CD4-positive, CD25-positive, alpha-beta regulatory T cell (primary cell): ENCODE measurements at regions not wholly inside any gene's neighbourhood (a gene's known extent, or its start where the extent isn't known, plus 50 kb on each side); places are given as distances from the start of the nearest gene placed in this dataset.
"Not testable (repeated sequence)": the region's sequence is repeated elsewhere in the genome, so short reads cannot be mapped to it uniquely, and the experiment has no call there.

ENCODE experiments used
- ATAC-seq, 2 donors: fragments of 150-1000 bp; cut with Tn5 transposase; one replicate each; pipeline ENCODE4 v1.10.0; 2021; ENCODE audit warnings: low read depth in 2 of 2, moderate number of reproducible peaks in 2 of 2, moderate library complexity in 1 of 2
- DNase-seq, 3 donors: peaks; one replicate each; pipeline versions ENCODE4 v3.0.0 to v3.0.0-alpha.2; 2012 to 2022; ENCODE audit warnings: mixed read lengths in 1 of 3
- H3K27ac ChIP-seq: one replicate; pipeline ENCODE4 v1.7.0; 2013; ENCODE audit warnings: mild to moderate bottlenecking, low read length; ENCODE audit not compliant: insufficient read depth, poor library complexity, severe bottlenecking
- H3K27me3 ChIP-seq: one replicate; pipeline ENCODE4 v1.7.0; 2013; ENCODE audit warnings: low read length; ENCODE audit not compliant: control insufficient read depth, insufficient read depth
- H3K36me3 ChIP-seq: one replicate; pipeline ENCODE4 v1.7.0; 2013; ENCODE audit warnings: mild to moderate bottlenecking, low read length, moderate library complexity; ENCODE audit not compliant: control insufficient read depth, insufficient read depth
- H3K4me1 ChIP-seq: 2 replicates; pipeline ENCODE4 v1.7.0; 2013; ENCODE audit warnings: mild to moderate bottlenecking, low read length; ENCODE audit not compliant: insufficient read depth, control insufficient read depth, poor library complexity, severe bottlenecking
- H3K4me3 ChIP-seq: one replicate; pipeline ENCODE4 v1.7.0; 2013; ENCODE audit warnings: low read depth, mild to moderate bottlenecking, low read length, moderate library complexity
- H3K9me3 ChIP-seq, 2 experiments: 1 replicate in 1 of 2; 2 replicates in 1 of 2; pipeline ENCODE4 v1.7.0; 2013; ENCODE audit warnings: low read length in 2 of 2, mild to moderate bottlenecking in 1 of 2, moderate library complexity in 1 of 2; ENCODE audit not compliant: control insufficient read depth in 2 of 2
- H3K27ac Mint-ChIP-seq, 3 donors: one replicate each; pipeline ENCODE4 v1.8.0; 2020 to 2022; ENCODE audit warnings: mild to moderate bottlenecking in 3 of 3, mixed read lengths in 3 of 3, moderate library complexity in 2 of 3
- H3K27me3 Mint-ChIP-seq: one replicate; pipeline ENCODE4 v1.8.0; 2022; ENCODE audit warnings: mild to moderate bottlenecking, mixed read lengths
- H3K36me3 Mint-ChIP-seq: one replicate; pipeline ENCODE4 v1.8.0; 2020; ENCODE audit warnings: mixed read lengths
- H3K4me1 Mint-ChIP-seq, 4 donors: one replicate each; pipeline ENCODE4 v1.8.0; 2020 to 2022; ENCODE audit warnings: mixed read lengths in 4 of 4, mild to moderate bottlenecking in 1 of 4
- H3K4me3 Mint-ChIP-seq, 4 donors: one replicate each; pipeline ENCODE4 v1.8.0; 2020 to 2022; ENCODE audit warnings: mild to moderate bottlenecking in 4 of 4, mixed read lengths in 4 of 4, moderate library complexity in 3 of 4
- H3K9me3 Mint-ChIP-seq, 7 donors: one replicate each; pipeline ENCODE4 v1.8.0; 2020 to 2022; ENCODE audit warnings: mixed read lengths in 7 of 7, mild to moderate bottlenecking in 3 of 7, moderate library complexity in 2 of 7

GRCh38 chr6:58171025-58171424 is 853.6 kb downstream of the PRIM2 start:
- not testable (repeated sequence) for H3K36me3 ChIP-seq, H3K27me3 ChIP-seq, DNase-seq, H3K36me3 Mint-ChIP-seq, H3K4me1 ChIP-seq, ATAC-seq, H3K27ac ChIP-seq, H3K27me3 Mint-ChIP-seq, H3K27ac Mint-ChIP-seq, H3K4me3 Mint-ChIP-seq, H3K9me3 Mint-ChIP-seq, H3K4me1 Mint-ChIP-seq, H3K9me3 ChIP-seq, H3K4me3 ChIP-seq

GRCh38 chr6:58181557-58182065 is 864.2 kb downstream of the PRIM2 start:
- not testable (repeated sequence) for H3K36me3 Mint-ChIP-seq, H3K4me1 Mint-ChIP-seq, H3K9me3 Mint-ChIP-seq, H3K36me3 ChIP-seq, H3K27ac ChIP-seq, H3K4me3 Mint-ChIP-seq, DNase-seq, H3K9me3 ChIP-seq, H3K4me1 ChIP-seq, H3K27me3 Mint-ChIP-seq, ATAC-seq, H3K4me3 ChIP-seq, H3K27me3 ChIP-seq, H3K27ac Mint-ChIP-seq

- H3K27ac ChIP-seq, H3K4me1 ChIP-seq, H3K27me3 ChIP-seq, H3K4me3 ChIP-seq, DNase-seq, ATAC-seq, H3K9me3 ChIP-seq, H3K27me3 Mint-ChIP-seq, H3K36me3 ChIP-seq, H3K4me1 Mint-ChIP-seq, H3K36me3 Mint-ChIP-seq, H3K4me3 Mint-ChIP-seq, H3K27ac Mint-ChIP-seq, H3K9me3 Mint-ChIP-seq: not testable (repeated sequence)
Observed at GRCh38 chr6:58185300-58185699, 867.9 kb downstream of the PRIM2 start.

- not testable (repeated sequence) for H3K4me3 Mint-ChIP-seq, H3K27ac Mint-ChIP-seq, H3K27me3 Mint-ChIP-seq, H3K4me3 ChIP-seq, H3K9me3 ChIP-seq, H3K36me3 ChIP-seq, ATAC-seq, H3K27ac ChIP-seq, H3K36me3 Mint-ChIP-seq, H3K27me3 ChIP-seq, DNase-seq, H3K9me3 Mint-ChIP-seq, H3K4me1 ChIP-seq, H3K4me1 Mint-ChIP-seq
Observed at GRCh38 chr6:58193209-58193608, 875.8 kb downstream of the PRIM2 start.

- H3K27ac Mint-ChIP-seq: no peak overlapping the region
Observed at GRCh38 chr6:58198301-58198700, 880.9 kb downstream of the PRIM2 start.

GRCh38 chr6:58237124-58237523 is 919.7 kb downstream of the PRIM2 start:
- H3K4me1 ChIP-seq, ATAC-seq, H3K4me1 Mint-ChIP-seq, DNase-seq, H3K27me3 Mint-ChIP-seq, H3K27ac ChIP-seq, H3K27me3 ChIP-seq, H3K36me3 ChIP-seq, H3K4me3 ChIP-seq, H3K9me3 ChIP-seq, H3K4me3 Mint-ChIP-seq, H3K27ac Mint-ChIP-seq, H3K36me3 Mint-ChIP-seq: not testable (repeated sequence)
- peaks cover 2 to 17% (median 8%) of the 10 kb centered on the region in 7 donors for H3K9me3 Mint-ChIP-seq

More at GRCh38 chr6:58198301-58198700, 880.9 kb downstream of the PRIM2 start:
- H3K9me3 ChIP-seq: no peaks in the 10 kb centered on the region
- ATAC-seq: no peak
- H3K27me3 ChIP-seq: no peaks in the 10 kb centered on the region
- no peak for DNase-seq
- no peak overlapping the region for H3K27ac ChIP-seq
- no peaks in the 10 kb centered on the region for H3K27me3 Mint-ChIP-seq
- H3K4me3 ChIP-seq: no peak overlapping the region
- H3K36me3 ChIP-seq: no peaks in the 10 kb centered on the region
- H3K4me3 Mint-ChIP-seq: no peak overlapping the region
- no peaks in the 10 kb centered on the region for H3K4me1 ChIP-seq
- H3K4me1 Mint-ChIP-seq: no peaks in the 10 kb centered on the region
- H3K36me3 Mint-ChIP-seq: no peaks in the 10 kb centered on the region
- H3K9me3 Mint-ChIP-seq: peaks cover 0 to 2% (median 0%) of the 10 kb centered on the region in 7 donors

- not testable (repeated sequence) for H3K4me1 Mint-ChIP-seq, H3K27me3 ChIP-seq, H3K27me3 Mint-ChIP-seq, H3K27ac Mint-ChIP-seq, H3K4me1 ChIP-seq, H3K4me3 ChIP-seq, H3K9me3 ChIP-seq, H3K36me3 Mint-ChIP-seq, H3K4me3 Mint-ChIP-seq, DNase-seq, ATAC-seq, H3K27ac ChIP-seq, H3K36me3 ChIP-seq
- peaks cover 2 to 15% (median 8%) of the 10 kb centered on the region in 7 donors for H3K9me3 Mint-ChIP-seq
Observed at GRCh38 chr6:58238421-58238820, 921.0 kb downstream of the PRIM2 start.

GRCh38 chr6:58257625-58258024 is 940.2 kb downstream of the PRIM2 start:
- H3K27me3 ChIP-seq, ATAC-seq, DNase-seq, H3K4me1 Mint-ChIP-seq, H3K27ac Mint-ChIP-seq, H3K27me3 Mint-ChIP-seq, H3K36me3 Mint-ChIP-seq, H3K36me3 ChIP-seq, H3K4me3 Mint-ChIP-seq, H3K4me3 ChIP-seq, H3K9me3 ChIP-seq, H3K4me1 ChIP-seq, H3K27ac ChIP-seq: not testable (repeated sequence)
- peaks cover 0 to 17% (median 10%) of the 10 kb centered on the region in 7 donors for H3K9me3 Mint-ChIP-seq
